ENCODE measurements at regions not wholly inside any gene's neighbourhood (a gene's known extent, or its start where the extent isn't known, plus 50 kb on each side); places are given as distances from the start of the nearest gene placed in this dataset.
"Not testable (repeated sequence)": the region's sequence is repeated elsewhere in the genome, so short reads cannot be mapped to it uniquely, and the experiment has no call there.

GRCh38 chrX:50967736-50968135 lies 57.2 kb downstream of the BMP15 start:
- WGBS, 2 donors, result 42 to 55% methylated on average over 6 of the region's 6 CpGs
- TF ChIP-seq CTCF (IDR thresholded peaks at IDR 0.05), result no peak
- no peak for DNase-seq (ENCODE audit: low spot score in 2 of 2)
- intact Hi-C loops (cut with DNase I; ENCODE audit: low total_unique reads), result no loop called here
- H3K4me3 ChIP-seq (ENCODE audit: low read depth, poor library complexity, severe bottlenecking), result no peak overlapping the region

- DNase-seq (ENCODE audit: low spot score in 2 of 2); intact Hi-C loops (cut with DNase I; ENCODE audit: low total_unique reads); H3K4me3 ChIP-seq (ENCODE audit: low read depth, poor library complexity, severe bottlenecking): not testable (repeated sequence)
- WGBS, 2 donors, result 68 to 75% methylated on average over 7 of the region's 7 CpGs
These were observed 58.5 kb downstream of the BMP15 start for GRCh38 chrX:50968871-50969635.

GRCh38 chrX:50971395-50971794 lies 60.9 kb downstream of the BMP15 start:
- DNase-seq (ENCODE audit: low spot score in 2 of 2), result no peak
- H3K4me3 ChIP-seq (ENCODE audit: low read depth, poor library complexity, severe bottlenecking), result no peak overlapping the region
- intact Hi-C loops (cut with DNase I; ENCODE audit: low total_unique reads), result no loop called here
- TF ChIP-seq POLR2A (IDR thresholded peaks at IDR 0.05), result no peak
- no peak for TF ChIP-seq CTCF (IDR thresholded peaks at IDR 0.05)
- WGBS, 2 donors, result 67 to 85% methylated on average over 2 of the region's 2 CpGs

GRCh38 chrX:50973199-50973598 lies 62.7 kb downstream of the BMP15 start:
- intact Hi-C loops (cut with DNase I; ENCODE audit: low total_unique reads), result no loop called here
- WGBS, 2 donors, result 55 to 65% methylated on average over 3 of the region's 3 CpGs
- DNase-seq (ENCODE audit: low spot score in 2 of 2), result no peak
- no peak overlapping the region for H3K4me3 ChIP-seq (ENCODE audit: low read depth, poor library complexity, severe bottlenecking)
- TF ChIP-seq CTCF (IDR thresholded peaks at IDR 0.05), result no peak
- TF ChIP-seq POLR2A (IDR thresholded peaks at IDR 0.05), result no peak

- no peak for DNase-seq (ENCODE audit: low spot score in 2 of 2)
- no peak overlapping the region for H3K4me3 ChIP-seq (ENCODE audit: low read depth, poor library complexity, severe bottlenecking)
- intact Hi-C loops (cut with DNase I; ENCODE audit: low total_unique reads), result no loop called here
- WGBS, 2 donors, result 57 to 69% methylated on average over 13 of the region's 13 CpGs
- TF ChIP-seq POLR2A (IDR thresholded peaks at IDR 0.05) (no peak), CTCF (IDR thresholded peaks at IDR 0.05) (no peak)
These were observed 68.6 kb downstream of the BMP15 start for GRCh38 chrX:50978920-50979682.

GRCh38 chrX:50980251-50980650 lies 69.7 kb downstream of the BMP15 start:
- TF ChIP-seq POLR2A (IDR thresholded peaks at IDR 0.05) (no peak), CTCF (IDR thresholded peaks at IDR 0.05) (no peak)
- no peak for DNase-seq (ENCODE audit: low spot score in 2 of 2)
- 64 to 73% methylated on average over 3 of the region's 3 CpGs for WGBS, 2 donors
- intact Hi-C loops (cut with DNase I; ENCODE audit: low total_unique reads), result loop anchor here (10.0 kb wide), 1 partner anchor 235 kb away; no protein-coding TSS in a partner anchor
- H3K4me3 ChIP-seq (ENCODE audit: low read depth, poor library complexity, severe bottlenecking), result no peak overlapping the region
